HG02852 (cell line): ENCODE measurements at regions not wholly inside any gene's neighbourhood (a gene's known extent, or its start where the extent isn't known, plus 50 kb on each side); places are given as distances from the start of the nearest gene placed in this dataset.

ENCODE experiments used
- ATAC-seq: cut with Tn5 transposase; IDR thresholded peaks from one replicate; pipeline ENCODE4 v1.9.1; 2021; ENCODE audit warnings: mild to moderate bottlenecking, moderate library complexity; ENCODE audit not compliant: unreplicated experiment

- ATAC-seq = no peak
Observed at GRCh38 chr12:124489915-124490583, 77.4 kb downstream of the NCOR2 start.

GRCh38 chr12:124489220-124489619 lies 78.2 kb downstream of the NCOR2 start:
- no peak for ATAC-seq

GRCh38 chr12:124488520-124488919 lies 78.9 kb downstream of the NCOR2 start:
- ATAC-seq = no peak

GRCh38 chr12:124487834-124488165 lies 79.6 kb downstream of the NCOR2 start:
- no peak for ATAC-seq

- no peak for ATAC-seq
Observed at GRCh38 chr12:124487066-124487833, 80.2 kb downstream of the NCOR2 start.

- ATAC-seq = no peak
Observed at GRCh38 chr12:124486346-124486963, 81.0 kb downstream of the NCOR2 start.

GRCh38 chr12:124485371-124485770 lies 82.0 kb downstream of the NCOR2 start:
- no peak for ATAC-seq

GRCh38 chr12:124484526-124484953 lies 82.9 kb downstream of the NCOR2 start:
- ATAC-seq = no peak

- no peak for ATAC-seq
Observed at GRCh38 chr12:124484067-124484466, 83.3 kb downstream of the NCOR2 start.

GRCh38 chr12:124482901-124483799 lies 84.3 kb downstream of the NCOR2 start:
- ATAC-seq = no peak

- ATAC-seq = no peak
Observed at GRCh38 chr12:124482567-124482893, 84.9 kb downstream of the NCOR2 start.

- no peak for ATAC-seq
Observed at GRCh38 chr12:124481772-124482566, 85.4 kb downstream of the NCOR2 start.

GRCh38 chr12:124481257-124481750 lies 86.1 kb downstream of the NCOR2 start:
- ATAC-seq = no peak

GRCh38 chr12:124480469-124481256 lies 86.7 kb downstream of the NCOR2 start:
- ATAC-seq = peak; percentile 77

- ATAC-seq = peak; percentile 29
Observed at GRCh38 chr12:124479680-124480468, 87.5 kb downstream of the NCOR2 start.

GRCh38 chr12:124478985-124479645 lies 88.3 kb downstream of the NCOR2 start:
- ATAC-seq = no peak

GRCh38 chr12:124478416-124478815 lies 89.0 kb downstream of the NCOR2 start:
- no peak for ATAC-seq
